ENCODE measurements at regions not wholly inside any gene's neighbourhood (a gene's known extent, or its start where the extent isn't known, plus 50 kb on each side); places are given as distances from the start of the nearest gene placed in this dataset.
"Not testable (repeated sequence)": the region's sequence is repeated elsewhere in the genome, so short reads cannot be mapped to it uniquely, and the experiment has no call there.

- intact Hi-C loops (cut with micrococcal nuclease; ENCODE audit: unreplicated experiment); FAIRE-seq; H3K9me3 ChIP-seq (ENCODE audit: low read length); H3K79me2 ChIP-seq (ENCODE audit: insufficient read depth, low read length); H3K9ac ChIP-seq (ENCODE audit: insufficient read depth, low read depth, low read length); H3K27me3 ChIP-seq (ENCODE audit: control insufficient read depth in 1 of 2, insufficient read depth in 2 of 2, low read length in 2 of 2); H3K36me3 ChIP-seq (replicated peaks in 1 of 2; ENCODE audit: control insufficient read depth in 1 of 2, insufficient read depth in 2 of 2, low read length in 2 of 2); H3K4me3 ChIP-seq (replicated peaks in 1 of 3; ENCODE audit: insufficient read depth in 1 of 3, low read depth in 2 of 3, low read length in 3 of 3); BruUV-seq (replicated peaks); in situ Hi-C loops (cut with HindIII; ENCODE audit: extremely low pct_ligation_motif_present, low pct_unique_long_range_greater_than_20kb); H4K20me1 ChIP-seq (ENCODE audit: insufficient read depth, low read length); H2AFZ ChIP-seq (ENCODE audit: low read length); CTCF ChIA-PET (ENCODE audit: low intra/inter-chr PET ratio, low total read pairs); TF ChIP-seq SOX6 (IDR thresholded peaks at IDR 0.05); CREM (CRISPR knock-in tag; IDR thresholded peaks at IDR 0.05); EP300 (CRISPR knock-in tag; IDR thresholded peaks at IDR 0.05; ENCODE audit: borderline replicate concordance); CREB1 (IDR thresholded peaks at IDR 0.05): not testable (repeated sequence)
- H3K4me2 ChIP-seq (ENCODE audit: low read depth, low read length) = peak overlapping the region; percentile 32; the same call in 1 of the 2 replicates
- peak; percentile 46 for ATAC-seq
- POLR2A ChIA-PET = interaction anchor here (1.2 kb wide), 1 partner anchor 38 kb away, joined by 4 read pairs; no protein-coding TSS in a partner anchor
- peak overlapping the region; percentile 35 for H3K27ac ChIP-seq (ENCODE audit: extremely low read length, insufficient read depth, low read length)
- H3K4me1 ChIP-seq (ENCODE audit: insufficient read depth, low read length) = peaks cover 80% of the 10 kb centered on the region
- 6% methylated on average over 2 of the region's 2 CpGs for WGBS (ENCODE audit: low lambda C conversion rate)
- peak; percentile 61 for DNase-seq (ENCODE audit: low spot score)
- TF ChIP-seq ISL2 (CRISPR knock-in tag; IDR thresholded peaks at IDR 0.05) (peak; percentile 67; the same call in 1 of the 2 replicates), HNF4A (CRISPR knock-in tag; IDR thresholded peaks at IDR 0.05) (peak; percentile 58), PAXIP1 (CRISPR knock-in tag; conservative IDR thresholded peaks at IDR 0.05) (peak; percentile 62), HMG20A (CRISPR knock-in tag; IDR thresholded peaks at IDR 0.05; ENCODE audit: borderline replicate concordance) (peak; percentile 41; the same call in 1 of the 2 replicates), TCF7 (IDR thresholded peaks at IDR 0.05; ENCODE audit: low read depth) (peak; percentile 57), GATAD2A (CRISPR knock-in tag; IDR thresholded peaks at IDR 0.05) (peak; percentile 65), SOX6 (CRISPR knock-in tag; IDR thresholded peaks at IDR 0.05) (0 out of 2 replicates have a peak, but pooled peaks have one; percentile 12), CREM (IDR thresholded peaks at IDR 0.05) (peak; percentile 43; the same call in 1 of the 2 replicates), NCOA2 (CRISPR knock-in tag; IDR thresholded peaks at IDR 0.05) (peak; percentile 23; the same call in 1 of the 2 replicates), FOXA3 (CRISPR knock-in tag; IDR thresholded peaks at IDR 0.05) (peak; percentile 66), EP300 (IDR thresholded peaks at IDR 0.05; ENCODE audit: low read depth in 2 of 2, low read length in 2 of 2) (peak in 1 of 2 experiments; percentile 47; a peak in 2 of 4 replicates), BCL6 (CRISPR knock-in tag; IDR thresholded peaks at IDR 0.05) (0 out of 2 replicates have a peak, but pooled peaks have one; percentile 26), ARID5B (CRISPR knock-in tag; IDR thresholded peaks at IDR 0.05) (peak; percentile 67), CREB1 (CRISPR knock-in tag; IDR thresholded peaks at IDR 0.05) (peak; percentile 36; the same call in 1 of the 2 replicates), SIX1 (CRISPR knock-in tag; IDR thresholded peaks at IDR 0.05; ENCODE audit: borderline replicate concordance) (peak; percentile 80; the same call in 1 of the 2 replicates), MED1 (CRISPR knock-in tag; IDR thresholded peaks at IDR 0.05) (0 out of 2 replicates have a peak, but pooled peaks have one; percentile 27)
These were observed 56.7 kb downstream of the PPIAL4G start for GRCh38 chr1:148426385-148426784.
